Activated CD4-positive, alpha-beta T cell treated with anti-CD3 and anti-CD28 coated beads for 24 hours (primary cell): ENCODE measurements at regions not wholly inside any gene's neighbourhood (a gene's known extent, or its start where the extent isn't known, plus 50 kb on each side); places are given as distances from the start of the nearest gene placed in this dataset.

Experiments used
- DNase-seq, 2 donors: peaks; one replicate each; pipeline ENCODE4 v3.0.0-alpha.2; 2020; ENCODE audit warnings: low read depth in 2 of 2

DNA sequence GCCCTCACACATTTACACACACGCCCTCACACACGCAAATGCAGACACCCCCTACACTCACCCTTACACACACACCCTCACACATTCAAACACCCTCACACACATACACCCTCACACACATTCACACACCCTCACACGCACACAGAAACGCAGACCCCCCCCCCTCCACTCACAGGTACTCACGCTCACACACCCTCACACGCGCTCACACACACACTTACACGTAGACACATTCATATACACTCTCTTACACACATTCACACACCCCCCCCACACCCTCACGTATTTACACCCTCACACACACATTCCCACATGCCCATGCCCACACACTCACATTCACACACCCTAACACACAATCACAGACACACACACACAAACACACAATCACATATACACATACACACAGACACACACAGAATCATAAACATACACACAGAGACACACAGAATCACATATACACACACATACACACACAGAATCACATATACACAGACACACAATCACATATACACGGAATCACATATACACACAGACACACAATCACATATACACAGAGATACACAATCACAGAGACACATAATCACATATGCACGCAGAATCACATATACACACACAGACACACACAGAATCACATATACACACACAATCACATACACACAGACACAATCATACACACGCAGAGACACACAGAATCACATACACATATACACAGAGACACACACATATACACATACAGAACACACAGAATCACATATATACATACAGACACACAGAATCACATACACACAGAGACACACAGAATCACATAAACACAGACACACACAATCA lies 250.1 kb upstream of the RPL38 start:
- no peak for DNase-seq

- DNase-seq = no peak
Measured at GRCh38 chr17:73954951-73955350, 248.5 kb upstream of the RPL38 start.

GRCh38 chr17:73955616-73956015 lies 247.9 kb upstream of the RPL38 start:
- no peak for DNase-seq

DNA sequence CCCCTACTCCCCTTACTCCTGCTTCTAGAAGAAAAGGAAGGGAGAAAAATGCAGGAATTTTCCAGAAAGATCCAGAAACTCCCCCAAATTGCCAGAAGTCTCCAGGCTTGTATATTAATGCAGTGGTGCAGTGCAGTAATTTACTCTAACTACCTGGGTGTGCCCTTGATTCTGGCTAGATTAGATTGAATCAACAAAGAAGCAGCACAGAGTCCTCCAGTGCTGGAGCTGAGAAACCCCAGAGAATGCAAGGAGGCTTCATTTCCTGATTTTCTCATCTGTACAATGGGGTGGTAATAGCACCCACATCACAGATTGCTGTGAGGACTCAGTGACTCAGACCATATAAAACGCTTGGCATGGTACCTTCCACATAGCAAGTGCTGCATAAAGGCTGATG lies 247.3 kb upstream of the RPL38 start:
- no peak for DNase-seq

DNA sequence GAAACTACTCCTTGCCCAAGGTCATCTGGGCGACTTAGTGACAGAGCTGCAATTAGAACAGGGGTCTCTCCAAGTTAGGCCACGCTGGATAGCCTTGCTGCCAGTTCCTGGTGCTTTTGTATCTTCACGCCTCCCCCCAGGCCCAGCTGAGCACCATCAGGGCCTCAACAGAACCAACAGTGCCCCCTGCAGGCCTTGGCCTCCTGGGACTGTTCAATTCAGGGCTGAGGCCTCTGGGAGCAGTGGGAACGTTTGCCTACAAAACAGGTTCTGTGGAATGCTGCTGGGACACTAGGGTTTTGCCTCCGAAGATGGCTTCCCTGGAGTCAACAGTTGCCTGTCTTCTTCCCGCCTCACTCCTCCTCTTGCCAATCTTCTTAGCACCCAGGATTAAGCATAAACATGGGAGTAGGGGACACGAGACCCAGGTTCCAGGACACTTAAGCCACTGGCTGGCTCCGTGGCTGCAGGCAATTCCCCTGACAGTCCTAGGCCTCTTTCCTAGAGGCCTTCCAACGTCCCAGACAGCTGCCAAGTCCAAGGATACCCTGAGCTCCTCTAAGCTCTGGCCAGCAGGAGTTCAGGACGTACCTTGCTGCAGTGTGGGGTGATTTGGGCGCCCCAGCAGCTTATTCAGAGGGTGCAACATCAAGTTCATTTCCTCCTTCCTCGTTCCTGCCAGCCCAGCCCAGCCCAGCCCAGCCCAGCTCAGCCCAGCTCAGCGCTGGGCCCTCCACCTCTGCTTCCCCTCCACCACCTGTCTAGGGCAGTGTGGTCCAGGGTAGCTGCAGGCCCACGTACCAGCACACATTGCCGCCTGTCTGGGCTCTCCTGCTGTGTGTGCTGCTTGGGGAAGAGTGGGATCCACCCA lies 246.6 kb upstream of the RPL38 start:
- DNase-seq = peak; percentile 30 to 48

DNA sequence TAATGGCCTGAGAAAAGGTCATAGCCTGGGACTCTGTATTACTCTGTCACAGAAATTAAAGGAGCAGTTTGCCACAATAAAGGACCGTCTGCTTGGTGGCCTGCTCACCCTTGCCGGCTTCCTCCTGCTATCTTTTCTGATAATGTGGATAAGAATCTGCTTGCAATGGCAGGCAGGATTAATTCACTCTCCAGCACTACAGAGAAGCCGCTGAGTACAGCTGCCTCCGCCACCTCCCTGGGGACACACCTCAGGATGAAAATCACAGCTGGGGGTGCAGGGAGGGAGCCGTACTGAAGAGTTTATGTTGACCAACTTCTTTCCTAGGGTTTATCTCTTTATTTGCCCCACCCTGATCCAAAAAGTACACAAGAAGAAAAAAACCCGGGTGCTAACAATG lies 245.9 kb upstream of the RPL38 start:
- no peak for DNase-seq

DNA sequence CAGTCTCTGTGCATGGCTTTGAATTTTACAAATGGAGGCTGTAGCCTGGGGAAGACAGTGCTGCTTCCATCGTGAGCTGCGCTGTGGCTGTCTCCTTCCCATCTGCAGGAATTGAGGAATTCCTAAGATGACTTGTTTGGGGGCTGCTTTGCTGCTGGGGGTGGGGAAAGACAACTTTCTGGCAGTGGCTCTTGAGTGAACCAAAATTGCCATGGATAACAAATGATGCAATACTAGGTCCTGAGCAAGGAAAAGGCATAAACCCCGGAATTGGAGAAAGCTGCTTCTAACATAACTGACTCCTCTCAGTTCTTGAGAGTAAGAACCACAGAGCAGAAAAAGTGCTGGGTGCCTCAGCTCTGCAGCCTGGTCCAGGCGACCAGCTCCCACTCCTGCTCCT lies 245.0 kb upstream of the RPL38 start:
- no peak for DNase-seq

DNA sequence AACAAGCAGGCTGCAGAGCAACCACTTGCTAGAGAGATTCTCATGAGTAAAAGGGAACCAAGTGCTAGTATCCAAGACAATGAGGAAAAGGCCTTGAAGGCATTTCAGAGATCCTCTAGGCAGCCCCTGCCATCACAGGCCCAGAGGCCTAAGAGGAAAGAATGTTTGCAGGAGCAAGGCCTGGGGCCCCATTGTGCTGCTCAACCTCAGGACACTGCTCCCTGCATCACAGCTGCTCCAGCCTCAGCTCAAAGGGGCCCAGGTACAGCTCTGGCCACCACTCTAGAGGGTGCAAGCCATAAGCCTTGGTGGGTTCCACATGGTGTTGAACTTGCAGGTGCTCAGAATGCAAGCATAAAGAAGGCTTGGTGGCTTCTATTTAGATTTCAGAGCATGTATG lies 243.0 kb upstream of the RPL38 start:
- no peak for DNase-seq

GRCh38 chr17:73962308-73962707 lies 241.2 kb upstream of the RPL38 start:
- DNase-seq = no peak

- DNase-seq = no peak
Measured at GRCh38 chr17:73968680-73969079, 234.8 kb upstream of the RPL38 start.

DNA sequence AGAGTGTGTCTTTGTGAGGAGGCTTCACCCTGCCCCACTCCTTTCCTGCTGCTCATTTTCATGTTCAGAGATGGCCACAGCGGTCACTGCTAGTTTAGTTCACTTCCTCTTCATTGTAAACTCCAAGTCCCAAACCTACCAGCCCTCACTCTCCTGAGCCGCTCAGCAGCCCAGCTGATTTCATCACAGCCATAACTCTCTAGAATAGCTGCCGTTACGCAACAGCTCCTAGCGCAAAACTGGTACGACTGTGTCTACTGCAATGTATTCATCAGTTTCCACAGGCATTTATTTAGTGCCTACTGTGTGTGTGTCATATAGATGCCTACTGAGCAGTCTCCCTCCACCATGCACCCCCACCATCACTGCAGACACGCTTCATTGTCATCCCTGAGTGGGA lies 233.5 kb upstream of the RPL38 start:
- DNase-seq = no peak

- DNase-seq = no peak
Measured at GRCh38 chr17:73971127-73971526, 232.4 kb upstream of the RPL38 start.

- no peak for DNase-seq
Measured at GRCh38 chr17:73972056-73972455, 231.4 kb upstream of the RPL38 start.

GRCh38 chr17:73972901-73973300 lies 230.6 kb upstream of the RPL38 start:
- no peak for DNase-seq

DNA sequence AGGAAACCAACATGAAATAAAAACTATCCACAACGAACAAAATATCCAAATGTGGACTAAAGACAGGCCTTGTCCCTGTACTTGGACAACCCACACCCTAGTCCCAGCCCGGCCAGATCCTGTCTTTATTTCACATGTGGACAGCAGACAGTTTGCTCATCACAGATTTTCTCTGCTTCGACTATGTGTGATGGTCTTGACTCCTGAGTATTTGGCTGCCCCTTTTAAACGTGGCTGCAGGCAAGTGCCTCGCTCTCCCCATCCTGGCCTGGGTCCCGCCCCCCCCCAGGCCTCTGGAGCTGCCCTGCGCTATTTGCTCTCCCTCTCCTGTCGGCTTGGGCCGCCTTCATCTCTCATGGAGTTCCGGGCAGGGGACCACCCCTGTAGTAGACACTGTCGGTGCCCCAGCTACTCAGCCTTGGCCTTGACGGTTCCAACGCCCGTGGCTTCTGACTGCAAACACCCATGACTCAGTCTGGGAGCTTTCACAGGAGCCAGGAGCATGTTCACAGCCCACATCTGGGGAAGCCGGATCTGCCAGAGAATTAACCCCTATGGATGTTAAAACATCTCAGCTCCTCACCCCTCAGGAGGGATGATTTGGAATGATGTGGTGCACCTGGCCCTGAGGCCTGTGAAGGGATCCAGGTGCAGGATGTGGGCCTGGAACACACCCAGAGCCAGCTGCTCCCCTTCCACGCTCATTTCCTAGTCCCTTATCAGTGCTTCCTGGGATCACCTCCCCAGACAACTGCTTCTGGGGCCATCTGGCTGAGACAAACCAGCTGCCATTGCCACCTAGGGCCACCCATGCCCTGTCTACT lies 229.7 kb upstream of the RPL38 start:
- no peak for DNase-seq

- DNase-seq = no peak
Measured at GRCh38 chr17:73974536-73974935, 228.9 kb upstream of the RPL38 start.

DNA sequence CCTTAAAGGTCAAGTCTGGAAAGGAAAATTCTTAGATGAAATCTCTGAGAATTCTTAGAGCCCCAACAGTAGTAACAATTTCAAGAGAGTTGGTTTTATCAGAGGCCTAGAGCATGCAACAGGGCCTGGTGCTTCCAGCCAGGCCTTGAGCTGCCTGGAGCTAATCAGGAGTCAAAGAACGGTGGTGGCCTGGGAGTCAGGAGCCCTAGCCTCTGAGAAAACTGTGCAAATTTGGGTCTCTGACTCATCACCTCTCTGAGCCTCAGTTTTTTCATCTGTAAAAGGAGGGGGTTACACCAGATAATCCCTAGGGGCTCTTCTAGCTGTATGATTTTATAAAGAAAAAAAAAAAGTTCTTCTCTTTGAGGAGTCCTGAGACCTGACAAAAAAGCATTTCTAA lies 227.3 kb upstream of the RPL38 start:
- no peak for DNase-seq

- no peak for DNase-seq
Measured at GRCh38 chr17:73976676-73977521, 226.6 kb upstream of the RPL38 start.

DNA sequence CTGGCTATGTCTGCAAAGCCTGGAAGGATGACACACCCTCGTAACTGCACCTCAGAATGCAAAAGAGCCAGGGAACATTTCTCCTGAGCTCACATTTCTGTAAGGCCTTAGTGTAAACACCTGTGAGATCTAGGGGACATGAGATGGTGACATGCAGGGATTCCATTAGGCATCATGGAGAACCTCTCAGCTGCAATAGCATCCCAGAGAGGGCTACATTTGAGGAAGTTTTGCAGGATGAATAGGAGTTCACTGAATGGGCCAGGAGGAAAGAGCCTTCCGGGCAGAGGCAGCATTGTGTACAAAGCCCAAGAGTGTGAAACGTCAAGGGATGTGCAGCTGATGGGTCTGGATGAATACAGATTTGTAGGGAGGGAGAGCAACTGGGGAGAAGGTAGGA lies 223.0 kb upstream of the RPL38 start:
- no peak for DNase-seq

GRCh38 chr17:73982871-73983270 lies 220.6 kb upstream of the RPL38 start:
- DNase-seq = no peak
